Heart left ventricle (tissue), 16 donors: ENCODE measurements at regions not wholly inside any gene's neighbourhood (a gene's known extent, or its start where the extent isn't known, plus 50 kb on each side); places are given as distances from the start of the nearest gene placed in this dataset.

Experiments
- ATAC-seq, 4 donors: fragments of 200-7000 bp; cut with Tn5 transposase; one replicate each; pipeline ENCODE4 v1.9.1; 2020 to 2022; ENCODE audit warnings: moderate library complexity in 4 of 4, mild to moderate bottlenecking in 3 of 4, moderate number of reproducible peaks in 1 of 4
- DNase-seq, 5 donors: peaks; one replicate each; pipeline ENCODE4 v3.0.0-alpha.2; 2020
- H3K27ac ChIP-seq, 12 donors: fragments of 200-600 bp; sonication (generic) in 4 of 12; one replicate each; pipeline versions ENCODE4 v1.5.0 to v1.8.0; 2016 to 2022; ENCODE audit warnings: mild to moderate bottlenecking in 2 of 12
- H3K27me3 ChIP-seq, 9 donors: fragments of 200-600 bp; sonication (generic) in 2 of 9; one replicate each; pipeline versions ENCODE4 v1.5.1 to v1.8.0; 2016 to 2022; ENCODE audit warnings: mild to moderate bottlenecking in 3 of 9
- H3K36me3 ChIP-seq, 9 donors: fragments of 200-600 bp; sonication (generic) in 2 of 9; one replicate each; pipeline versions ENCODE4 v1.5.0 to v1.8.0; 2018 to 2022; ENCODE audit warnings: mild to moderate bottlenecking in 2 of 9
- H3K4me1 ChIP-seq, 12 donors: fragments of 200-600 bp; sonication (generic) in 4 of 12; one replicate each; pipeline versions ENCODE4 v1.5.0 to v1.8.0; 2016 to 2022; ENCODE audit warnings: mild to moderate bottlenecking in 3 of 12
- H3K4me3 ChIP-seq, 12 donors: fragments of 200-600 bp; sonication (generic) in 4 of 12; one replicate each; pipeline versions ENCODE4 v1.5.0 to v1.8.0; 2017 to 2022; ENCODE audit warnings: mild to moderate bottlenecking in 9 of 12, moderate library complexity in 4 of 12
- H3K9me3 ChIP-seq, 12 donors: fragments of 200-600 bp; sonication (generic) in 4 of 12; one replicate each; pipeline versions ENCODE4 v1.5.0 to v1.8.0; 2016 to 2022; ENCODE audit warnings: mild to moderate bottlenecking in 1 of 12
- CTCF ChIP-seq, 12 donors: fragments of 200-600 bp; sonication (generic) in 4 of 12; IDR thresholded peaks; one replicate each; pipeline versions ENCODE4 v1.5.0 to v1.8.0; 2018 to 2022; ENCODE audit warnings: antibody characterized with exemption in 12 of 12, mild to moderate bottlenecking in 5 of 12
- POLR2A ChIP-seq, 2 donors: fragments of 450-650 bp; IDR thresholded peaks; one replicate each; pipeline ENCODE4 v1.6.1; 2017; ENCODE audit warnings: antibody characterized with exemption in 2 of 2, mild to moderate bottlenecking in 2 of 2, moderate library complexity in 2 of 2
- WGBS, 4 donors: extraction: QIAGEN DNeasy Blood & Tissue Kit in 2 of 4; methylation state at CpG; one replicate each; pipeline versions ENCODE4 v1.1.5 to v1.1.7; 2013 to 2018; 5-methylcytosine and 5-hydroxymethylcytosine counted together
- intact Hi-C, 10 donors: fragments of 100-400 bp; cut with DNase I; formaldehyde crosslinking; loops; one replicate each; pipeline versions ENCODE4 v1.11.1 to v1.14.2; 2022
- donor health status: ischemic (EF 13 %, LVEDD 7.1; RV severe dilation, severe dysfunction).
- donor health status: healthy with polysubstance abuse.
- donor health status: DM: no; HTN: yes; CAD: no.
- donor health status: DM: no; HTN: no; CAD: no.
- donor health status: ischemic (EF 25% LVEDD 6.9; RV normal size, moderate dysfunction).
- donor health status: ischemic (EF 25% LVEDD 5.7; RV mildly dilated, moderate dysfunction).
- donor health status: healthy.
- donor health status: DM: yes; HTN: yes; CAD: no.
- donor health status: ischemic (EF 35%, LVEDD 5.7; RV mildly dilated, moderate dysfunction).
- donor health status: nonischemic (EF 11% LVEDD 7.7; RV severe dilation, severe dysfunction).
- donor health status: DM: yes; HTN: yes; CAD: no.
- donor health status: PGD.
- donor health status: ischemic (EF 29% LVEDD 5.4; RV normal size, mild dysfunction).
- donor health status: nonischemic (EF 23%, LVEDD 6.1; RV moderate dilation, normal function).

- H3K4me3 ChIP-seq, result no peak overlapping the region
- DNase-seq (no peak), ATAC-seq (no peak)
- no peak overlapping the region for H3K27ac ChIP-seq
- 46 to 61% (median 48%) methylated on average over 2 of the region's 2 CpGs for WGBS, 4 donors
- no peaks in the 10 kb centered on the region for H3K36me3 ChIP-seq
- intact Hi-C loops, result no loop called here
- no peaks in the 10 kb centered on the region for H3K9me3 ChIP-seq
- TF ChIP-seq CTCF (IDR thresholded peaks at IDR 0.05) (no peak), POLR2A (IDR thresholded peaks at IDR 0.05) (no peak)
- H3K4me1 ChIP-seq, result no peaks in the 10 kb centered on the region
- H3K27me3 ChIP-seq, result peaks cover 0 to 5% (median 0%) of the 10 kb centered on the region in 9 donors
Measured at GRCh38 chr7:24504836-24505235, 68.4 kb upstream of the PALS2 start.

GRCh38 chr7:24505968-24506367 is 67.3 kb upstream of the PALS2 start:
- Histone ChIP-seq H3K27ac (no peak overlapping the region), H3K9me3 (no peaks in the 10 kb centered on the region), H3K4me1 (no peaks in the 10 kb centered on the region), H3K4me3 (no peak overlapping the region), H3K27me3 (peaks cover 0 to 5% (median 0%) of the 10 kb centered on the region in 9 donors), H3K36me3 (no peaks in the 10 kb centered on the region)
- intact Hi-C loops, result no loop called here
- WGBS, 4 donors, result 56 to 61% (median 60%) methylated on average over 1 of the region's 1 CpG
- DNase-seq (no peak), ATAC-seq (no peak)
- TF ChIP-seq CTCF (IDR thresholded peaks at IDR 0.05) (no peak), POLR2A (IDR thresholded peaks at IDR 0.05) (no peak)

GRCh38 chr7:24508316-24508715 is 64.9 kb upstream of the PALS2 start:
- Histone ChIP-seq H3K4me1 (no peaks in the 10 kb centered on the region), H3K27me3 (no peaks in the 10 kb centered on the region), H3K9me3 (no peaks in the 10 kb centered on the region), H3K36me3 (no peaks in the 10 kb centered on the region), H3K27ac (no peak overlapping the region), H3K4me3 (no peak overlapping the region)
- TF ChIP-seq CTCF (IDR thresholded peaks at IDR 0.05) (no peak), POLR2A (IDR thresholded peaks at IDR 0.05) (no peak)
- ATAC-seq (no peak), DNase-seq (no peak)
- WGBS, 4 donors, result 65 to 83% (median 67%) methylated on average over 4 of the region's 4 CpGs
- intact Hi-C loops, result no loop called here

- no peak overlapping the region for H3K27ac ChIP-seq
- TF ChIP-seq POLR2A (IDR thresholded peaks at IDR 0.05) (no peak), CTCF (IDR thresholded peaks at IDR 0.05) (no peak)
Measured at GRCh38 chr7:24510759-24511158, 62.5 kb upstream of the PALS2 start.

More at GRCh38 chr7:24510759-24511158, 62.5 kb upstream of the PALS2 start:
- ATAC-seq, result no peak
- intact Hi-C loops, result no loop called here
- no peak for DNase-seq
- no peaks in the 10 kb centered on the region for H3K27me3 ChIP-seq
- H3K4me1 ChIP-seq, result no peaks in the 10 kb centered on the region
- no peaks in the 10 kb centered on the region for H3K9me3 ChIP-seq
- 51 to 65% (median 60%) methylated on average over 2 of the region's 2 CpGs for WGBS, 4 donors
- H3K4me3 ChIP-seq, result no peak overlapping the region
- no peaks in the 10 kb centered on the region for H3K36me3 ChIP-seq
